Cardiac fibroblast (primary cell): ENCODE measurements at regions not wholly inside any gene's neighbourhood (a gene's known extent, or its start where the extent isn't known, plus 50 kb on each side); places are given as distances from the start of the nearest gene placed in this dataset.

Source experiments
- DNase-seq, 2 donors: peaks; one replicate each; pipeline versions ENCODE4 v3.0.0 to v3.0.0-alpha.2; 2010; ENCODE audit warnings: low read depth in 2 of 2
- H3K4me3 ChIP-seq, 2 donors: replicated peaks in 1 of 2; 1 replicate in 1 of 2; 2 replicates in 1 of 2; pipeline ENCODE4 v1.5.1; 2011; ENCODE audit warnings: low read depth in 2 of 2, low read length in 2 of 2, mild to moderate bottlenecking in 2 of 2, moderate library complexity in 1 of 2
- TF ChIP-seq, protein P1 (sequence below): IDR thresholded peaks from one replicate; pipeline ENCODE4 v1.5.1; 2011; ENCODE audit warnings: low read depth, mild to moderate bottlenecking, low read length, inconsistent platforms

DNA sequence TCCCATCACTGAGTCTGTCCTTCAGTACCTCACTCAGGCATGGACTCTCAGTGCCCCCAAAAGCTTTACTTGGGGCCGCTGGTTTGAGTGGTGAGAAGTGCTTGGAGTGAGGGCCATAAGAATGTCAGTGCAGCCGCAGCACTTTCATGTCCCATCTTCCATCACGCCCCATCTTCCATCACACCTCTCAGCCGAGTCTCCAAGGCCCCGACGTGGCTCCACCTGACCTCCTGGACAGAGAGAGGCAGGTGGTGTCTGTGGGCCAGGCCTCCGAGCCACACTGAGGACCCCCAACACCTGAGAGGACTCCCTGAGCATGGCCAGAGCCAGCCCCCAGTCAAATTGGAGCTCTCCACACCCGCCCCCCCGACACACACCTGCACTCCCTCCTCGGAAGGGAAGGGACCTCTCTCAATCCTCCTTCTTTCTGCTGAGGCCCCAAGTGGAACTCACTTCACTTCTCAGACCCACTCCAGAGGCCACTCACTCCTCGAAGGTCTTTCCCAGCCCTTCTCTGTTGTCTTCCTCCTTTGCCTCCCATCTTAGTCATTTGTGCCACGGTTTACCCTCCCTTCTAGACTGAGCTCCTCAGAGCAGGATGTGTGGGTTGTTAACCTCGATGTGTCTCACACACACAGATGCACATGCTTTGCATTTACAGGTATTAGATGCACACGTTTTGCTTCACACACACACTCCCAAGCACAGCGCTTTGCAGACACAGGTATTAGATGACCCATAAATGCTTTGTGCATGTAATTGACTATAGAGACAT is 65.7 kb upstream of the ATP12A start:
- TF ChIP-seq, protein P1, sequence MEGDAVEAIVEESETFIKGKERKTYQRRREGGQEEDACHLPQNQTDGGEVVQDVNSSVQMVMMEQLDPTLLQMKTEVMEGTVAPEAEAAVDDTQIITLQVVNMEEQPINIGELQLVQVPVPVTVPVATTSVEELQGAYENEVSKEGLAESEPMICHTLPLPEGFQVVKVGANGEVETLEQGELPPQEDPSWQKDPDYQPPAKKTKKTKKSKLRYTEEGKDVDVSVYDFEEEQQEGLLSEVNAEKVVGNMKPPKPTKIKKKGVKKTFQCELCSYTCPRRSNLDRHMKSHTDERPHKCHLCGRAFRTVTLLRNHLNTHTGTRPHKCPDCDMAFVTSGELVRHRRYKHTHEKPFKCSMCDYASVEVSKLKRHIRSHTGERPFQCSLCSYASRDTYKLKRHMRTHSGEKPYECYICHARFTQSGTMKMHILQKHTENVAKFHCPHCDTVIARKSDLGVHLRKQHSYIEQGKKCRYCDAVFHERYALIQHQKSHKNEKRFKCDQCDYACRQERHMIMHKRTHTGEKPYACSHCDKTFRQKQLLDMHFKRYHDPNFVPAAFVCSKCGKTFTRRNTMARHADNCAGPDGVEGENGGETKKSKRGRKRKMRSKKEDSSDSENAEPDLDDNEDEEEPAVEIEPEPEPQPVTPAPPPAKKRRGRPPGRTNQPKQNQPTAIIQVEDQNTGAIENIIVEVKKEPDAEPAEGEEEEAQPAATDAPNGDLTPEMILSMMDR = no peak
- H3K4me3 ChIP-seq = no peak overlapping the region
- DNase-seq = no peak

DNA sequence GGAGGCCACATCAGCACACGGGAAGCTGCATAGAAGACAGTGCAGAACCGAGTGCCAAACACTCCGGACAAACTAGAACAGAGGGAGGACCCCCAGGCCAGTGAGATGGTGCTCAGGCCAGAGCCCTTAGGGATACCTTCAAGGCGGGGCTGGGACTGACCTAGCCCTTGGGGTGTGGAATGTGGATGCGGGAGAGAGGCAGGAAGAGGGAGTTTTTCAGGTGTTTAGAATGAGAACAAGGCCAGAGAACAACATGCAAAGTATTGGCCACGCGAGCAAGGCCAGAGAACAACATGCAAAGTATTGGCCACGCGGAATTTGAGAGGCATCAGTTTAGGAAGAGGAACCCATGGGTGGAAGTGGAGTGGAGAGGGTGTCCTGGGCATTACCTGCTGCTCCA is 65.1 kb upstream of the ATP12A start:
- TF ChIP-seq, protein P1 = no peak
- H3K4me3 ChIP-seq = no peak overlapping the region
- no peak for DNase-seq

DNA sequence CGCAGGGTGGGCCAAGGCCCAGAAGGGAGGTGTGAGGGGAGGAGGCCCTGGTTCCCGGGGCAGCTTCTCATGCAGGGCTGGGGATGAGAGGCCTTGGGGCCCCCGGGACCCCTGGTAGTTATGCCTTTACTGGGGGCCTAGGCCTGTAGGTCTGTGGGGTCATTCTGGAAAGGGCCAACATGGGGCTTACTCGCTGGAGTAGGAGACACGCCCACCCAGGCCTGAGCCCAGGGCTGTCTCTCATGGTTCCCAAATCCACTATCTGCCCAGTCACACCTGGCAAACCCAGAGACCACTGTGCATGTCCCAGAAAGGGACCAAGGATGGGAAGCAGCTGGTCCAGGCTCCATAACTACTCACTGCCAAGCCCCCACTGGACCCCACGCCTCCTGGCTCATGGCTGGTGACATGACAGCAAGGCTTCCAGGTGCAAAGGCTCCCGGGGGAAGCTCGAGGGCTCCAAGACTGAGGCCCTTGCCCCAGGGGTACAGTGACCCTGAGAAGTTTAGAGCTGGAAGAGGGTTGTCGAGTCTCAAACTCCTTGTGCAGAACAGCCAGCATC is 64.2 kb upstream of the ATP12A start:
- H3K4me3 ChIP-seq = no peak overlapping the region
- TF ChIP-seq, protein P1 = no peak
- no peak for DNase-seq

DNA sequence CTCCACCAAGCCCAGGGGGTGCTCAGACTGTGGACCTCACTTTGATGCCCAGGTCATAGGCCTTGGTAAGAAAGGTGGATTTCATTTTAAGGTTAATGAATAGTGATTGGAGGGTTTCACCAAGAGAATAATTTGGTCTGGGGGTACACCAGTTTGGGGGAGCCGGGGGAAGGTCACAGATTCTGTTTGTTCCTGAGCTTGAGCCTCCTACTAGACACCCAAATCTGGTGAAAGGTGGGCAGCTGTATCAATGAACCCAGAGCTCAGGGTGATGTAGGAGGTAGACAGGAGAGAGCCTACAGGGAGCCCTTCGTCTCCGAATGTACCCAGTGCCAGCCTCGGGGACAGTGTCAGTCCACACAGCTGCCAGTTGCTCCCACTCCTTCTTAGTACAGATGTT is 63.7 kb upstream of the ATP12A start:
- H3K4me3 ChIP-seq = no peak overlapping the region
- DNase-seq = no peak
- TF ChIP-seq, protein P1 = no peak

DNA sequence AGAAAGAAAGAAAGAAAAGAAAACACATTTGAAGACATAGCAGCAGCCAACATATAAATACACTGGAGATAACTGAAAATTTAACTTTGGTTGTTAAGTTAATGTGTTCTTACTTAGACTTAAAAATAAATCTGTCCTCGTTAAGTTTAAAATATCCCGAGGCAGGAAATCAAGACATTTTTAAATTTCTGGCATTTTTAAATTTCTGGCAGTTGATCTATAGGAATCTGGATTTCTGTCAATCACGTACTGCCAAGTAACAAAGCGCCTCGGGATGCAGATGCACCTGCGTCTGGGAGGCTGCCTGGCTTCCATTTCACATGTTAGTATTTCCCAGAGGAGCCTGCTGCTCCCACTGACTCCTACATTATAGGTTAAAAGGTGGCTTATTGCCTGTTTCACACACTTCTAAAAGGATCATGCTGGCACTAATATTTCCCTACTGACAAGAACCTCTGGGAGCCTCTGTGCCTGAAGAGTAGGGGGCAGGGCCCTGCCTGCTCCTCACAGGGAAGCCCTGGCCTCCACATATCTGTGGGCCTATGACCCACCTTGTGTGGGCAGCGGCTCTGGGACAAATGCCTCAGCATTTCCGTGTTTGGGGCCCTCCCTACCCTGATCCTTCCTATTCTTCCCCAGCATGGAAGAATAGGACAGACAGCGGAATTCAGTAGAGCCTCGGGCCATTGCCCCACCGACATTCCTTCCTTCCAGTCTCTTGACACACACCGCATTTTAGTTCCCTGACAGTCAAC is 62.8 kb upstream of the ATP12A start:
- DNase-seq = no peak
- no peak overlapping the region for H3K4me3 ChIP-seq
- TF ChIP-seq, protein P1 = no peak

DNA sequence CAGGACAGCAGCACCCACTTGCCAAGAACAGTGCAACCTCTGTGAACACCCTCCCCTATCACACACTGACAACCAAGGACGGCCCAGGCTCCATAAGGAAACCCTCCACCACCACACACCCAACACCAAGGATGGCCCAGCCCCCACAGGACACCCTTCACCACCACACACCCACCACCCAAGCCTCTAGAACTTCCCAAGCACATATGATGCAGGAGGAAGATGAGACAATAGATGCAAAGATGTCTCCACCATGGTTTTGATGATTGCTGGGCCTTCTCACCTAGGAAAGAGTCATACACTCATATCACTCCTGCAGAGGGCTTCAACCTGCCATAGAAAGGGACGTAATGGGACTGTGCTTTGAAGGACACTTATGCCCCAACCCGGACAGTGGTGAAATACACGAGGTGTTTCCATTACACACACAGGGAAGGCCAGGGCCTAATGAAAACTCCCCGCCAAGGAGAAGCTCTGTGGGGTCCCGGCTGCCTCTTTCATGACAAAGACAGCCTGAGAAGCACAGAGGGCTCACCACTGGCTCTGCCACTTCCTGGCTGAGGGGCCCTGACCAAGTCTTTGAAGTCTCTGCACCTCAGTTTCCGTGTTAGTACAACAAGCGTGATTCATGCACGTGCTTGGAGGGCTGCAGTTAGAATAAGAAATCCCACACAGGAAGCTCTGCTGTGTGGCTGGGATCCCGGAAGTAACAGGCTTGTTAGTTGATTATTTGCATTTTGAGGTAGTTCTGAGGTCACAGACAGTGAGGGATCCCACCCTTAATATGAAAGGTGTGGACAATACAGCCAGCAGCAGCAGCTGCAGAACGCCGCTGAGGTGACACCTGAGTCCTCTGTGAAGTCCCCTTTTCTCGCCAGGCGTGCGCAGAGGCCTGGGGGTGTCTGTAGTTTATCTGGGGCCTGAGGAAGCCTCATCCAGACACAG is 61.9 kb upstream of the ATP12A start:
- DNase-seq = no peak
- H3K4me3 ChIP-seq = no peak overlapping the region
- TF ChIP-seq, protein P1 = no peak
